A204.1 (cell line): ENCODE measurements at regions not wholly inside any gene's neighbourhood (a gene's known extent, or its start where the extent isn't known, plus 50 kb on each side); places are given as distances from the start of the nearest gene placed in this dataset.
"Not testable (repeated sequence)": the region's sequence is repeated elsewhere in the genome, so short reads cannot be mapped to it uniquely, and the experiment has no call there.

Experiments
- FAIRE-seq: peaks from 2 replicates; lab custom pipeline; 2012; peaks lifted over from hg19 to GRCh38; lab: Jason Lieb, UNC

DNA sequence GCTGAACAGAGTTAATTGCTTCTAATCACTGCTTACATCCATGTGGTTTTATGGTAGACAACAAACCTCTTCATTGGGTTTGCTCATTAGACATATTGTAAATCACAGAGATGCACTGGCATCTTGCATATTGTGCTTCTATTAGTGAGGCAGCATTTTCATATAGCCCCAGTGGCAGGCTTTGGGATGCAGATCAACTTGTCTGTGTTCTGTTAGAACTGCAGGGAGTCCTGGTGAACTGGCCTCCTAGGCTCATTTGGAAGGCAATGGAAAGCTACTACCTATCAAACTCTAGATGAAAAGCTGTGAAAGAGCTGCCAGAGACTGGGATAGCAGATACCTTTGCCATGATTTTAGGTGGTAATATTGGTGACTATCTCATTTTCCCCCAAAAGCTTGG, 108.8 kb downstream of the NAA11 start:
- no peak for FAIRE-seq

DNA sequence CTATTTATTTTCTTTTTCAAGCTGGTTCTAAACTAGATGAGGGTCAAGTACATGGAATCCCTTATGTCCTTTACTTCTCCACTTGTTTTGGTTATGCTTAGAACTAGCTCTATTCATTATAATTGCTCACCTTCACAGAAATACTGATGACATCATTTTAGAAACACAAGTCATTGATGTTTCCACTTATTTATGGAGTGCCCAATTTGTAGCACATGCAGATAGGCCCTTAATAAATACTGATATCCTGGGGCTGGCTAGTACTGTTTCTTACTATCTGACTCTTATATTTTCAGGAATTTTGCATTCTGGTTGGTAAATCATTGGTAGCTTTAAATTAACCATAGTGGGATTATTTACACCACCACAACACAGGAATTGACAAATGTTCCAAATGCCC, 112.2 kb downstream of the NAA11 start:
- FAIRE-seq: no peak

DNA sequence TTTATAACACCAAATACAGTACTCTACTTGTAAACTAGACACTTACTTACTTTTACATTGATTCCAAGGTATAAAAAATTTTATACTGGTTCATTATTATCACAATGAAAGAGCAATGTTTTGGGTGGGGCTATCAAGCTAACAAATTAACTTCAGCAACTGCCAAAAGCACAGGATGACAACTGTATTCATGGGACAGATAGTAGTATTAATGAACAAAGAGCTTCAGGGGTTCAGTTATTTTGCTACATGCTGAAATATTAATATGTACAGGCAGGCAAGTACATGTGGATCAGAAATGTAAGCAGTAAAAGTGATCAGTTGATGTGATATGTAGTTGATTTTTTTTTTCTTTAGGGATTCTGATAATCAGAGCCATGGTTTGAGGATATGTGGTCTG, 112.9 kb downstream of the NAA11 start:
- FAIRE-seq: no peak

DNA sequence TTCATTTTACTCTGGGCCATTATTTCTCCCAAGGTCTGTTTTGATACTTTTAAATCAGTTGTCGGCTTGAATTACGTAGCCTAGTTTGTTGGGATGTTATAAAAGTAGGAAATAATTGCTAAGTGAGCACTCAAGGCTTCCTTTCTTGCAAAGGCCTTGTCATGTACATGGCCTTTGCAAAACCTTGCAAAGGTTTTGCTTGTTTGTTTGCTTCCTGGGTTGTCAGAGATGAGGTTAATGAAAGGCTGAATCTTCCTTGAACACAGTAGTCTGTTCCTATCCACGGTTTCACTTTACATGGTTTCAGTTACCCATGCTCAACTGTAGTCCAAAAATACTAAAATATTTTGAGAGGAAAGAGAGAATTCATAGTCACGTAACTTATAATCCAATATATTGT, 113.5 kb downstream of the NAA11 start:
- no peak for FAIRE-seq

DNA sequence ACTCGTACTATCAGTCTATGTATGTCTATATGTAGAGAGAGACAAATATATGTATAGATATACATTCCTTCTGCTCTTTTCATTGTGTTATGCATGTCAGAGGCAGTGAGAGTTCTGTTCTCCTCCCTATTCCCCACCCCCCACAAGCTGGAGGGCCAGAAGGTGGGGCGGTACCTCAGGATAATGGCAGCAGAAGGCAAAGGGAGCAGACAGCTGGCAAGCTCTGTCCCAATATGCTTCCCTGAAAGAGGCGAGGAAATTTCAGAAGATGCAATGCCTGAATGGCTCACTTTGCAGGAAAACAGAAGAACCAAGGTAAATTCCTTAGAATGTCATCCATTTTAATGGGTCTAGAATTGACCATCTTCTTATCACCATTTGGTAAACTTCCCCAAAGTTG, 114.4 kb downstream of the NAA11 start:
- FAIRE-seq: no peak

DNA sequence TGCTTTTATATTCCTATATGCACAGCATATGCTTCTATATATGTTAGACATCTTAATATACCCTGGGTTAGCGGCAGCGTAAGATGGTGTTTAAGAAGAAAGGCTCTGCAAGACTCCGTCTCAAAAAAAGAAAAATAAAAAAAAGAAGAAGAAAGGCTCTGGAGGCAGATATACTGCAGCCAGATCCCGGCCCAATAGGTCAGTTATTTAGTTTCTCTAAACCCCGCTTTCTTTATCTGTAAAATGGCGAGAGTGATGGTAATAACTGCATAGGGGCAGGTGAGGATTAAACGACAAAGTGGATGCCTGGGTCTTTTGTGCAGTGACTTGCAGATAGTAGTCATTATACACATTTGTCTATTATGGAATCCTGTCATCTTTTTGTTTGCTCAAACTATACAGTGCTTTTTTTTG, 115.2 kb downstream of the NAA11 start:
- FAIRE-seq: no peak

DNA sequence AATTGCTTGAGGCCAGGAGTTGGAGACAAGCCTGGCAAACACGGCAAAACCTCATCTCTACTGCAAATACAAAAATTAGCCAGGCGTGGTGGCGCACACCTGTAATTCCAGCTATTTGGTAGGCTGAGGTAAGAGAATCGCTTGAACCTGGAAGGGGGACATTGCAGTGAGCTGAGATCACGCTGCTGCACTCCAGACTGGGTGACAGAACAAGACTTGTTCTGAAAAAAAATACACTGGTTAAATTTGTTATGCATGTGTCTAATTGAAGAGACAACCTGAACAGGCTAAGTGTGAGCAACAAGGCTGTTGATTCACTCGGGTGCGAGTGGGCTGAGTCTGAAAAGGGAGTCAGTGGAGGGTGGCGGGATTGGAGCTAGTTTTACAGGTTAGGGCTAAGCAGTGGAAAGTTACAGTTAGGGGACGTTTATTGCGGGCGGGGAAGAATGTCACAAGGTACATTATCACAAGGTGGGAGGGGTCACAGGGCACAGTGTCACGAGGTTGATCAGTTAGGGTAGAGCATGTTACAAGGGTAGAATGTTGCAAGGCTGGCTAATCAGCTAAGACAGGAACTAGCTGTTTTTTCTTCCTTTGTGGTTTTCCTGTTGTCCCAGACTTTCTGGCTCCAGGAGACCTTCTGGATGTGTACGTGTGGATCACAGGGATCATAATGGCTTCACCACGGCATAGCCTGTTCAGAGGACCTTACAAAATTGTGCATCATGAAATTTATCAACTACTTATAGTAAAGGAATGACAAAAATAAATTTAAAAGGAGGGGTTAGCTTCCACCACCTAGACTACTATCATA, 115.8 kb downstream of the NAA11 start:
- no peak for FAIRE-seq

DNA sequence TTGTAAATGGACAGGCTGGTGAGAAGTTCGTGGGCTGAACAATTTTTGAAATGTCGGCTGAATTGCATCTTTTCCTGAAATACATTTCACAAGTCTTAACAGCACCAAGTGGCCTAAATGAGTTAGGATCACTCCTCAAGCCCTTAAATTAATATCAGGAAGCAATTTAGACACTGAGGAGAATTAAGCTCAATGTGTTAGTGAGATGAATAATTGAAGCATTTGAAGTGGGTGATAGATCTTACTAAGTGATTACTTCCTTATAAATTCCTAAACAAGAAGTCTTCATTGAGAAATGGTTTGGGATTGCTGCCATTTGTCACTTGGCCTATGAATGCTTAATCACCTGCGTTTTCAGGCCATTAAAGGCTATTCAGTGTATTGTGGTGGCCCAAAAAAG, 116.8 kb downstream of the NAA11 start:
- no peak for FAIRE-seq

DNA sequence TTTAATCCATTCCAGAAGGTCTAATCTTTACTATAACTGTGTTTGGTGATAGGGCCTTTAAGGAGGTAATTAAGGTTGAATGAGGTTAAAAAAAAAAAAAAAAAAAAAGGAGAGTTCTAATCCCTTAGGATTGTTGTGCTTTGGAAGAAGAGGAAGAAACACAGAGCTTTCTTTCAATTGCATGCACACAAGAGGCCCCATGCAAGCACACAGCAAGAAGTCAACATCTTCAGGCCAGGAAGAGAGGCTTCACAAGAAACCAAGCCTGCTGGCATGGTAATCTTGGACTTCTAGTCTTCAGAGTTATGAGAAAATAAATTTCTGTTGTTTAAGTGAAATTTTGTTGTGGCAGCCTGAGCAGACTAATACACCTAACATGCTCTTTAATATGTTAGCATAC, 118.6 kb downstream of the NAA11 start:
- FAIRE-seq: no peak

DNA sequence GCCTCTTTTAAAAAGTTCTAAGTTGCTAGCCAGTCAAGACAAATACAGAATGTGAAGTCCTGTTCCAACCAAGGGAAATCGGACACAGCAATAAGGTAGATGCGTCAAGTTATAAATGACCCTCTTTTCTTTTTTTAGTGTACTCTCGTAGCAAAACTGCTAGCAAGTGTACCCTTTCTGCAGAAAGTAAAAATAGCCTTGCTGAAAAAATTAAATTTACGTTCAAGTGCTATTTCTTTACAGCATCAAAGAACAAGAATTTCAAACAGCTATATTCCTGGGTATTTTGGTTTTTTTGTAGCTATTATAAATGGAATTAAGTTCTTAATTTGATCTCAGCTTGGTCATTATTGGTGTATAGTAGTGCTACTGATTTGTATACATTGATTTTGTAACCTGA, 119.2 kb downstream of the NAA11 start:
- no peak for FAIRE-seq

DNA sequence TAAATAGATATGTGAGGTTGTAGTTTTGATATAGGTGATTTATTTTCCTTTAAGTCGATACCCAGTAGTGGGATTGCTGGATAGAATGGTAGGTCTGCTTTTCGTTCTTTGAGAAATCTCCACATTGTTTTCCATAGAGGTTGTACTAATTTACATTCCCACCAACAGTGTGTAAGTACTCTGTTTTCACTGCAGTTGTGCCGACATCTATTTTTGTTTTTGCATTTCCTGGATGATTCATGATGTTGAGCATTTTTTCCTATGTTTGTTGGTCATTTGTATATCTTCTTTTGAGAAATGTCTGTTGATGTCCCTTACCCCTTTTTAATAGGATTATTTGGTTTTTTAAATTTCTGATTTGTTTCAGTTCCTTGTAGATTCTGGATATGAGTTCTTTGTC, 120.7 kb downstream of the NAA11 start:
- FAIRE-seq: no peak

DNA sequence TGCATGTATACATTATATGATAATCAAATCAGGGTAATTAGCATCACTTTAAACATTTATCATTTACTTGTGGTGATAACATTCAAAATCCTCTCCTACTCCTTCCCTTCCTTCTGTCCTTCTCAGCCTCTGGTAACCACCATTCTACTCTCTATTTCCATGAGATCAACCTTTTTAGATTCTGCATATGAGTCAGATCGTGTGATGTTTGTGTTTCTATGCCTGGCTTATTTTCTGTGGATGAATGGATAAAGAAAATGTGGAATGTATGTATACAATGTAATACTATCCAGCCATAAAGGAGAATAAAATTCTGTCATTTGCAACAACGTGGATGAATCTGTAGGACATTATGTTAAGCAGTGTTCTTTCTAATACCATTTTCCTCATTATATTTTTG, 123.9 kb downstream of the NAA11 start:
- FAIRE-seq: no peak

DNA sequence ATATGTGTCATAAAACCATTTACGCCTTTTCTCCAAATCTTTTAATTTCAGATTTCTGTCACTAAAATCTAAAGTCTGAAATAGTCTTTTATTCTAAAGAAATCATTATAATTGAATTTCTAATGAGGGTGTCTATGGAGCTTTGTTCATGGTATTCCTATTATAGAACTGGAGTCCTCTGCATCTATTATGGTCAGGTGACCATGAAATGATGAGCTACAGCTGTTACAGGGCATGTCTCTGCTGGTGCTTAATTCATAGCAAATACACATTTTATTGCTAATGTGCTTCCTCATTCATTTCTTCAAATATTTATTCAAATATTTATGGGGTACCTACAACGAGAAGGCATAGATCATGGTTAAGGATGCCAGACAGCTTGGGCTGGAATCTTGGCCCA, 126.1 kb downstream of the NAA11 start:
- no peak for FAIRE-seq

DNA sequence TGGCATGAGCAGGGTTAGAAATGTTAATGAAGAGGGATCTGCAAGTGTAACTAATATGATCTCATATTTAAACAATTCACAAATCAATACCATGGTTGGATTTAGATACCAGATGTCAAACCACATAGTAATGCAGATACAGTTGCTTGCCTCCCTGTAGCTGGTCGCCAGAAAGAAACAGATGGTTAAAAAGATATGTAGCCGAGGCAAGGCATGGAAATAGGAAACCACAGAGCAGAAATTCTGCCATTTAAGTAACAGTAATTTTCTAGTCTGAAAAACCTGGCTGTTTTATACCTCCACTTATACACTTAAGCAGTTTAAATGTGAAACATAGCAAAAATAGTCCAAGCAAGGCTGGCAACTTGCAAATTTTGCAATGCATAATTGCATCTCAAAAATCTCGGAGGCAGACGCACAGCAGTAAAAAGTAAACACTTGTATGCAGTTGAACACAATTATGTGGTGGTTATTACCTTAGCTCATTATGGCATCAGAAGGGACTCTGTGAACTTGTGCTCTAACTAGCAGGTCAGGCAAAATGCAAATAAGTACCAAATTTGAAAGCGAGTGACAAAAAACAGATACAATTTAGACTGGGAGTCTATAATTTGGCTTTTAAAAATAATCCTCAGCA, 126.8 kb downstream of the NAA11 start:
- no peak for FAIRE-seq

DNA sequence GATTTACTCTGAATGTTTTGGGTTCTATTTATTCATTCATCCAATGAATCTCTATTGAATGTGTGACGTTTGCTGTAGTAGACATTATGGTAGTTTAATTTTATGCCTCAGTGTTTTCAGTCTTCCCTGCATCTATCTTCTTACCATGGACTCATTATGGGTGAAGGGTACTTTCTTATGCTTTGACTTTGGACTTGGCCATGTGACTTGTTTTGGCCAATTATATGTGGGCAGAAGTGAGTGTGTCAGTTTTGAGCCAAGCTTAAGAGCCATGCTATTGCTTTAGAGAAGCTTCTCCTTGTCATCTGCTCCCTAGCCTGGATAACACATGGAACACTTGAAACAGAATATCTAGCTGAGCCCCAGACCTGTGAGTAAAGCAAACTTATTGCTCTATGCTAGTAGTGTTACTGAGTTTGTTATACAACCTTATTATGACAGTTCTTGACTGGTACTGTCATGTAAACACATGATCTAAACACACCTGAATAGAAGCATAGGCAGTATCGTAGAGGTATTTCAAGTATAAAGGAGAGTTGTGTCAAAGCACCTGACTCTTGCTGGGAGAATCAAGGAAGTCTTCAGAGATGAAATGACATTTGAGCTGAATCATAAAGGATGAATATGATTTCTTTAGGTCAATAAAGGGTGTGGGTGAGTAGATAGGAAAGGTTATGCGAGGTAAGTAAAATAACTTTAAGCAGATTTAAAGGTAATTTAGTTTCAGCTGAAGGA, 128.4 kb downstream of the NAA11 start:
- no peak for FAIRE-seq

DNA sequence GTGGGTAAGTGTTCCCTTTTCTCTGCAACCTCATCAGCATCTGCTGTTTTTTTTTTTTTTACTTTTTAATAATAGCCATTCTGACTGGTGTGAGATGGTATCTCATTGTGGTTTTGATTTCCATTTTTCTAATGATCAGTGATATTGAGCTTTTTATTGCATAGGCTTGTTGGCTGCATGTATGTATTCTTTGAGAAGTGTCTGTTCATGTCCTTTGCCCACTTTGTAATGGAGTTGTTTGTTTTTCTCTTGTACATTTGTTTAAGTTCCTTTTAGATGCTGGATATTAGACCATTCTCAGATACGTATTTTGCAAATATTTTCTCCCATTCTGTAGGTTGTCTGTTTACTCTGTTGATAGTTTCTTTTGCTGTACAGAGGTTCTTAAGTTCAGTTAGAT, 134.6 kb downstream of the NAA11 start:
- not testable (repeated sequence) for FAIRE-seq

DNA sequence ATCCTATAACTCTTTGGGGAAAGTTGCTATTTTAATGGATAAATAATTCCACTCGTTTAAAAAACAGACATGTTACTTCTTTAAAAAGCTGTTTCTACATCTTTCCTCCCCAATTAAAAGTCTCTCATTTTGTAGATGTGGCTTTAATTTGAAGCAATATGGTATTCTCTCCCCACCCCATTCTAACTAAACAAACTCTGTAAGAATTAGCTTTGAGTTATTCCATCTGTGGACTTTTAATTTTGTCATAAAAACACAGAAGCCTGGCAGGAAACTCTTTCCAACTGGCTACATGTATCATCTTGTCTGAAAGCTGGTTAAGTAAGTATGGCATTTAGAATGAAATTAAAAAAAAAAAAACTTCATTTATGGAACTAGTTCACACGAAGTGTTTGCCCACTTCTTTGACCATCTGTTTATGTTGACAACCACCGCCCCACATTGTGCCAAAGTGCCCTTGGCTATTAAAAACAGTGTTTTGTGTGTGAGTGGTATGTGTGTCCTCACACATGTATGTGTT, 140.3 kb downstream of the NAA11 start:
- no peak for FAIRE-seq

DNA sequence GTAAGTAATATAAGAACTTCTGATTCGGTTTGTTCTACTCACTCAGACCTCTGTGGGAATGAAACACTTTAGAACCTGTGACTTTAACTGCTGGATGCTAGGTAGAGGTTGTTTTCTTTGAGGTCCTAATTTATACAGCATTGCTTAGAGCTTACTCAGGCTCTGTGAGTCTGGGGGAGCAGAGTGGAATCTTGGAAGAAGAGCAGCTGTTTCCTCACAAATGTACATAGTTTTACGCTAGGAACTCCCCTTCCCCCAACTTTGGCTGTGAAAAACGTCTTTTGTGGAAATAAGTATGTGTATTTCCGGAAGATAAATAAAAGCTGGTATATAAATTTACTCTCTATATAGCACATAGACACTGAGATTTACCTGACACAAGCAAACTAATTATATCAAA, 141.4 kb downstream of the NAA11 start:
- no peak for FAIRE-seq

DNA sequence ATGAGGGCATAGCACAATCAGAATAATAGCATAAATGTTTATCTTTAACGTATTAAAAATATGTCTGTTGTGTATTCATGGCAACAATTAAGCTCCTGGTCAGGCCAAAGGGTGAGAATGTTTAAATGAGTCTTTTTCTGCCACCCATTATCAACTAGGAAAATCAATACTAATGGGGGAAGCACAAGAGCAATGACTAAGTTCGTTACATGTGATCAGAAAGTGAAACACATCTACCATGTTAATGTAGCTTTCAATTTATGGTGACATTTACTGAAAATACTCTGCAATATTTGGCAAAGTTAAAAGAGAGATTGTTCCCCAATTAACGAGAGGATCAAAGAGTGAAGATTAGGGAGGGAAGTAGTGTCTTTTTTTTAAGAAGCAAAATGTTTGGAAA, 143.7 kb downstream of the NAA11 start:
- FAIRE-seq: no peak

DNA sequence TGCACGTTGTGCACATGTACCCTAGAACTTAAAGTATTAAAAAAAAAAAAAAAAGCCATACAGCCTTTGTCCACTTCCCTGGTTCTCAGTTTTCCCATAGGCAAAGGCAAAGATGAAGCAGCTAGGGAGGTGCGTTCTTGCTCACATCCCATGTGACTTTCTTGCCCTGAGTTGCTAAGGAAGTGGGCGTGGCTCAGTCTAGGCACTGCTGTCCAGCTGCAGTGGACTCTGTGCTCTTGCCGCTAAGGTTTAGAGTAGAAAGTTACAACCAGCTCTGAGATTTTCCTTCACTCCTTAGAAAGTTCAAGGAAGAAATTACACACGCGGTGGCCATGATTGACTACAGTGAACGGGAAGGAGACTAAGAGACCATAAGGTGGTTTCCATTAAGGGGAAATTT, 144.7 kb downstream of the NAA11 start:
- no peak for FAIRE-seq

DNA sequence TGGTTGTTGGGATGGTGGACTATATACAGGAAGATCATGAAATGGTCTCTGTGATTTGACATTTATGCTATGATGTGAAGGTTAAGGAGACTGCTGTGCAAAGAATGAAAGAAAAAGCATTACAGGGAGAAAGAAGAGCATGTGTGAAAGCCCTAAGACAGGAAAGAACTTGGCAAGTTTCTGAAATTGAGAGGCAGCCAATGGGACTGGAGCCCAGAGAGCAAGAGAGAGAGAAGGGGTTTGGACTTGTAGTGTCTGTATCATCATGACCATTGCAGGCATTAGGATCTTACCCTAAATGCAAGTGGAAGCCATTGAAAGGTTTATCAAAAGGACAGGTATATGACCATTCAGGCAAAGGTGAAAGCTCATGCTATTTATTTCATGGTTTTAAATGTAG, 147.1 kb downstream of the NAA11 start:
- FAIRE-seq: no peak

DNA sequence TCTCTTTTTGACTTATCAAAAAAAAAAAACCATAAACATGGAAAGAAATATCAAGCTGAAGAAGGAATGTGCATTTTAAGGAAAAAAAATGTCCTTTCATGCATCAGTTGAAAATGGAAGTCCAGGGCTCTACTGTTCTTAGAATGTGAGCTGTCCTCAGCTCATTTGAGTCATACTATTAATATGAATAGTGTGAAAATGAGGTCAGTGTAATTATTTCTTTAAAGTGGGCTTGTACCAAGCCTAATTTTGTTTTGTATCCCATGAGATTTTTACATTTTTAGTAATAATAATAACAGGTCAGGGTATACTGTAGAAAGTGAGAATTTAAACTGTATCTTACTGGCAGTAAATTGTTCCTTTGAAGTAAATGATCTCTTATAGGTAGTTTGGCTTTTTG, 148.5 kb downstream of the NAA11 start:
- no peak for FAIRE-seq

DNA sequence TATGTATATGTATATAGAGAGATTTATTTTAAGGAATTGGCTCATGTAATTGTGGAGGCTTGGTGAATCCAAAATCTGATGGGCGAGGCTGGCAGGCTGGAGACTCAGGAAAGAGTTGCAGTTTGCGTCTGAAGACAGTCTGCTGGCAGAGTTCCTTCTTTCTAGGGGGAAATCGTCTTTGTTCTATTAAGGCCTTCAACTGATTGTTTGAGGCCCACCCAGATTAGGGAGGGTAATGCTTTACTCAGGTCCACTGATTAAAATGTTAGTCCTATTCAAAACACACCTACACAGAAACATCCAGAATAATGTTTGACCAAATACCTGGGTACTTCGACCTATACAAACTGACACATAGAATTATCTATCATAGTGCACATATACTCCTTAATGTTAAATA, 149.5 kb downstream of the NAA11 start:
- no peak for FAIRE-seq
